ENCODE measurements at regions not wholly inside any gene's neighbourhood (a gene's known extent, or its start where the extent isn't known, plus 50 kb on each side); places are given as distances from the start of the nearest gene placed in this dataset.

DNA sequence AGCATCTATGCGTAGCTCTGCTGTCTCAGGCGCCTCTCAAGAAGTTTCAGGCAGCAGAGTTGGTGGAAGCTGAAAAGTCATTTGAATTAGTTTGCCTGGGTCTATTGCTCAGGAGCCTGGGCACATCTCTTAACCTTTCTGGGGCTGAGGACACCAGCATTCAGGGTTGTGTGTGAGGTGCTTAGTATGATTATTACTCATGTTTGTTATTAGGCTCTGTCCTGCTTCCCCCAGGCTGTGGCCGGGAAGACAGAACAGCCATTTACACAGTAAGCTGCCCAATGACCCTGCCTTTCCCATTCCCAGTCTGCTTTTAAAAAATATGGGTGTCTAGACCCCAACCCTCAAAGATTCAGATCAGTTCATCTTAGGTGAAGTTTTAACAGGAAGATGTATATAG, 53.9 kb upstream of the CACNA1E start:
- TF ChIP-seq CTCF (optimal IDR thresholded peaks at IDR 0.05 in 1 of 3, IDR thresholded peaks at IDR 0.05 in 1 of 3, conservative IDR thresholded peaks at IDR 0.05 in 1 of 3; ENCODE audit: extremely low read depth in 1 of 3, insufficient read depth in 2 of 3, low read length in 3 of 3) (no peak), EZH2 (IDR thresholded peaks at IDR 0.05; ENCODE audit: low read length) (no peak)
